ENCODE measurements at regions not wholly inside any gene's neighbourhood (a gene's known extent, or its start where the extent isn't known, plus 50 kb on each side); places are given as distances from the start of the nearest gene placed in this dataset.

DNA sequence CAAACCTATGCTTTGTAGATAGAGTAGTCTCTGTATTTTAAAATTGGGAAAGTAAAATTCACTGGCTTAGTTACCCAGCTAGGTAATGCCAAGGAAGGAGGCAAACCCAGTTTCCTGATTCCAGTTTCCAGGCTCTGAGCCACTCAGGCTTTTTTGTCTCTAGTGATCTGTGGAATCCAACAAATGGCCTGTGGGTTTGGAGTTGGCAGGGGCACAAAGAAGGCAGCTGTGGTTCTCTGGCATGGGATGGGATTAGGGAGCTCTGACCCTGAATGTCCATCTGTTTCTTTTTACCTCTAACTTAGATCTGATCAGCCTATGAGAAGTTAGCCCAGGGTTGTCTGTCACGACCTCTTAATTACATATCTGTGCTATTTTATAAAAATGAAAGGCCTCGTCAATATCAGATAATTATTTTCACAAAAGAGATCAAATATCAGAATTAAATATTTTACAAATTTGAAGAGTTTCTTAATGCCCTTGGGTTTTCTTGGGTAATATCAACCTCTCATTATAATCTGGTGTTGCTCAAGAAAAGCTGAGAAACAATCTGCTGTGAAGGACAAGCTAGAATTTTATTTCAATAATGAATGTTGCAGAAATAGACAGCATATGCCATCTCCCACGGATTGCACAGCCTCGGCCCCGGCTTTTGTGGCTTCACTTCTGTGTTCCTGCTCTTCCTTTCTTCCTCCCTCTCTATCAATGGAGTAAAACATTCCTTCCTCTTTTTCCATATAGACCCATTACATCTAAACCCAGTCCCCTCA is 63.7 kb upstream of the DAZL start:
- H3K4me3 ChIP-seq (replicated peaks in 1 of 2; ENCODE audit: low read depth in 1 of 2, low read length in 2 of 2), result no peak overlapping the region
- no peaks in the 10 kb centered on the region for H3K27me3 ChIP-seq (ENCODE audit: insufficient read depth, low read length)
- no peak for ATAC-seq
- H3K27ac ChIP-seq (ENCODE audit: low read depth, low read length), result no peak overlapping the region
- H3K79me2 ChIP-seq (ENCODE audit: insufficient read depth, low read length), result no peaks in the 10 kb centered on the region
- H3K36me3 ChIP-seq (ENCODE audit: control insufficient read depth in 1 of 2, insufficient read depth in 2 of 2, low read length in 2 of 2), result no peaks in the 10 kb centered on the region
- no peaks in the 10 kb centered on the region for H4K20me1 ChIP-seq (ENCODE audit: insufficient read depth)
- H3K9me2 ChIP-seq (ENCODE audit: insufficient read depth), result no peaks in the 10 kb centered on the region
- intact Hi-C loops (cut with micrococcal nuclease), result no loop called here
- peaks cover 3 to 14% of the 10 kb centered on the region in 2 experiments; a peak in 2 of 4 replicates for H3K4me1 ChIP-seq (ENCODE audit: control insufficient read depth in 1 of 2, insufficient read depth in 2 of 2, low read length in 2 of 2)
- no peak for TF ChIP-seq MAX (IDR thresholded peaks at IDR 0.05)
- TF ChIP-seq POLR2AphosphoS5 (IDR thresholded peaks at IDR 0.05; ENCODE audit: low read depth, low read length), result no peak
- TF ChIP-seq EGR1 (IDR thresholded peaks at IDR 0.05; ENCODE audit: low read depth), result no peak
- no peak for TF ChIP-seq ELF1 (IDR thresholded peaks at IDR 0.05; ENCODE audit: borderline replicate concordance, low read depth)
- no peak for TF ChIP-seq SRF (IDR thresholded peaks at IDR 0.05; ENCODE audit: low read depth)
- TF ChIP-seq CEBPB (IDR thresholded peaks at IDR 0.05; ENCODE audit: low read depth), result no peak
- no peak for TF ChIP-seq ZBTB33 (IDR thresholded peaks at IDR 0.05; ENCODE audit: extremely low read depth, insufficient replicate concordance, low read length)
- TF ChIP-seq ATF3 (IDR thresholded peaks at IDR 0.05), result no peak
- no peak for TF ChIP-seq POLR2A (IDR thresholded peaks at IDR 0.05; ENCODE audit: borderline replicate concordance, extremely low read depth, insufficient read depth, insufficient read length)
- TF ChIP-seq YY1 (IDR thresholded peaks at IDR 0.05; ENCODE audit: extremely low read depth, insufficient replicate concordance, low read depth, low read length), result no peak
- no peak for TF ChIP-seq ZFX (IDR thresholded peaks at IDR 0.05)
- no peak for TF ChIP-seq EZH2 (IDR thresholded peaks at IDR 0.05)
- TF ChIP-seq SP1 (IDR thresholded peaks at IDR 0.05; ENCODE audit: low read depth), result no peak
- no peak for TF ChIP-seq REST (IDR thresholded peaks at IDR 0.05; ENCODE audit: low read depth)
- TF ChIP-seq SIN3A (IDR thresholded peaks at IDR 0.05; ENCODE audit: low read depth), result no peak
- TF ChIP-seq ZNF274 (IDR thresholded peaks at IDR 0.05; ENCODE audit: low read depth, low read length), result no peak
- TF ChIP-seq JUND (IDR thresholded peaks at IDR 0.05), result no peak
- no peak overlapping the region for H3K9ac ChIP-seq (ENCODE audit: low read length)
- H3K9me3 ChIP-seq (ENCODE audit: control insufficient read depth in 1 of 2, insufficient read depth in 1 of 2, low read depth in 1 of 2, low read length in 2 of 2), result no peaks in the 10 kb centered on the region
- H2AFZ ChIP-seq (ENCODE audit: low read depth, low read length, poor library complexity, severe bottlenecking), result no peak overlapping the region
- no peak for DNase-seq (ENCODE audit: low read depth, low spot score)
- ChIA-PET POLR2A (no interaction called here), RAD21 (ENCODE audit: low non-redundant PET in 1 of 2, low total read pairs in 2 of 2, uncharacterized antibody in 2 of 2, unreplicated experiment in 2 of 2) (no interaction called here), CTCF (no interaction called here)
- no peak overlapping the region for H3K4me2 ChIP-seq (ENCODE audit: low read length)
- BruUV-seq (replicated peaks), result no TSS peak

Data from HCT116 (cell line).